Keratinocyte (primary cell): ENCODE measurements at regions not wholly inside any gene's neighbourhood (a gene's known extent, or its start where the extent isn't known, plus 50 kb on each side); places are given as distances from the start of the nearest gene placed in this dataset.

ENCODE experiments used
- EZH2 ChIP-seq: IDR thresholded peaks from one replicate; pipeline ENCODE4 v1.6.1; 2012; ENCODE audit warnings: inconsistent platforms, mild to moderate bottlenecking, low read length, moderate library complexity
- TF ChIP-seq, protein P1 (sequence below), 3 experiments: IDR thresholded peaks in 1 of 3; conservative IDR thresholded peaks in 1 of 3; optimal IDR thresholded peaks in 1 of 3; 2 replicates in 2 of 3; 3 replicates in 1 of 3; pipeline versions ENCODE3 to v1.5.1; 2011; ENCODE audit warnings: low read length in 3 of 3, mild to moderate bottlenecking in 3 of 3, moderate library complexity in 2 of 3, control low read depth in 1 of 3, inconsistent platforms in 1 of 3; ENCODE audit not compliant: insufficient read depth in 2 of 3; ENCODE audit errors: extremely low read depth in 1 of 3

- TF ChIP-seq, protein P1, sequence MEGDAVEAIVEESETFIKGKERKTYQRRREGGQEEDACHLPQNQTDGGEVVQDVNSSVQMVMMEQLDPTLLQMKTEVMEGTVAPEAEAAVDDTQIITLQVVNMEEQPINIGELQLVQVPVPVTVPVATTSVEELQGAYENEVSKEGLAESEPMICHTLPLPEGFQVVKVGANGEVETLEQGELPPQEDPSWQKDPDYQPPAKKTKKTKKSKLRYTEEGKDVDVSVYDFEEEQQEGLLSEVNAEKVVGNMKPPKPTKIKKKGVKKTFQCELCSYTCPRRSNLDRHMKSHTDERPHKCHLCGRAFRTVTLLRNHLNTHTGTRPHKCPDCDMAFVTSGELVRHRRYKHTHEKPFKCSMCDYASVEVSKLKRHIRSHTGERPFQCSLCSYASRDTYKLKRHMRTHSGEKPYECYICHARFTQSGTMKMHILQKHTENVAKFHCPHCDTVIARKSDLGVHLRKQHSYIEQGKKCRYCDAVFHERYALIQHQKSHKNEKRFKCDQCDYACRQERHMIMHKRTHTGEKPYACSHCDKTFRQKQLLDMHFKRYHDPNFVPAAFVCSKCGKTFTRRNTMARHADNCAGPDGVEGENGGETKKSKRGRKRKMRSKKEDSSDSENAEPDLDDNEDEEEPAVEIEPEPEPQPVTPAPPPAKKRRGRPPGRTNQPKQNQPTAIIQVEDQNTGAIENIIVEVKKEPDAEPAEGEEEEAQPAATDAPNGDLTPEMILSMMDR (optimal IDR thresholded peaks at IDR 0.05 in 1 of 3, IDR thresholded peaks at IDR 0.05 in 1 of 3, conservative IDR thresholded peaks at IDR 0.05 in 1 of 3; ENCODE audit: extremely low read depth in 1 of 3, insufficient read depth in 2 of 3, low read length in 3 of 3) = no peak
- TF ChIP-seq EZH2 = no peak
Measured at GRCh38 chr10:81026591-81026990, 488.9 kb downstream of the SH2D4B start.
